Small intestine (tissue), 7 donors: ENCODE measurements at regions not wholly inside any gene's neighbourhood (a gene's known extent, or its start where the extent isn't known, plus 50 kb on each side); places are given as distances from the start of the nearest gene placed in this dataset.
"Not testable (repeated sequence)": the region's sequence is repeated elsewhere in the genome, so short reads cannot be mapped to it uniquely, and the experiment has no call there.

Experiments used
- DNase-seq, 2 donors: peaks; one replicate each; pipeline versions ENCODE4 v3.0.0 to v3.0.0-alpha.2; 2013
- FAIRE-seq: peaks from 2 replicates; lab custom pipeline; 2012; peaks lifted over from hg19 to GRCh38; lab: Jason Lieb, UNC
- H3K27ac ChIP-seq, 3 donors: one replicate each; pipeline ENCODE4 v1.5.1; 2013; ENCODE audit warnings: low read length in 2 of 3, mild to moderate bottlenecking in 2 of 3, control low read depth in 1 of 3, inconsistent platforms in 1 of 3, low read depth in 1 of 3, moderate library complexity in 1 of 3
- H3K27me3 ChIP-seq, 3 donors: one replicate each; pipeline ENCODE4 v1.6.1; 2013; ENCODE audit warnings: low read length in 3 of 3, inconsistent platforms in 1 of 3; ENCODE audit not compliant: control insufficient read depth in 3 of 3, insufficient read depth in 3 of 3
- H3K36me3 ChIP-seq, 3 donors: one replicate each; pipeline ENCODE4 v1.6.1; 2013; ENCODE audit warnings: low read length in 3 of 3, inconsistent platforms in 1 of 3, low read depth in 1 of 3, mild to moderate bottlenecking in 1 of 3, moderate library complexity in 1 of 3; ENCODE audit not compliant: control insufficient read depth in 3 of 3, insufficient read depth in 2 of 3
- H3K4me1 ChIP-seq, 3 donors: one replicate each; pipeline ENCODE4 v1.6.1; 2013; ENCODE audit warnings: low read length in 2 of 3, inconsistent platforms in 1 of 3, low read depth in 1 of 3, mild to moderate bottlenecking in 1 of 3, moderate library complexity in 1 of 3; ENCODE audit not compliant: control insufficient read depth in 3 of 3, insufficient read depth in 2 of 3
- H3K4me3 ChIP-seq, 3 donors: one replicate each; pipeline ENCODE4 v1.5.1; 2013; ENCODE audit warnings: low read length in 3 of 3, control low read depth in 1 of 3, inconsistent platforms in 1 of 3, low read depth in 1 of 3, mild to moderate bottlenecking in 1 of 3, moderate library complexity in 1 of 3
- H3K9me3 ChIP-seq, 2 donors: one replicate each; pipeline ENCODE4 v1.6.1; 2013; ENCODE audit warnings: low read depth in 1 of 2, low read length in 1 of 2; ENCODE audit not compliant: control insufficient read depth in 2 of 2, insufficient read depth in 1 of 2
- WGBS, 3 donors: extraction: QIAGEN DNeasy Blood & Tissue Kit; methylation state at CpG; one replicate each; pipeline ENCODE4 v1.1.7; 2013; 5-methylcytosine and 5-hydroxymethylcytosine counted together
- donor health status: healthy with polysubstance abuse.
- donor health status: control.
- donor health status: control.
- donor health status: Bipolar disorder and iron deficiency.
- donor health status: healthy.

DNA sequence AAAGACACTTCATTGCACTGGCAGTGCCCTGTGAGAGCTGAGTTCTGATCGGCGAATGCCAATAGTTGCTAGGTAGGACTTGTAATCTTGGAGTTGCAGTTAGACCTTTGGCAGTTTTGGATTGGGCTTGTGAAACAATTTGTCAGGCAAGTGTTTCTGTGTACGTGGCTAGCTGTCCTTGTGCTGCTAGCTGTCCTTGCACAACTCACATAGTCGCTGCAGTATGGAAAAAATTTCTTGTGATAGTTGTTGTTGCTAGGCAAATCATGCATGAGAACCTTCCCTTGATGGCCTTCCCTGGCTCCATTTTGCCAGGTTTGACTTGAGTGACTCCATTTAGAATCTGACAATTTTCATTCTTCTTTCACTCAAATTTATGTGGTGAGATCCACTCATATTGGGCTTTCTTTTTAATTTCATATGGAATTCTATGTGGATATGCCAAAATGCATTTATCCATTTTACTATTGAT lies 140.7 kb downstream of the APIP start:
- H3K27me3 ChIP-seq, result no peaks in the 10 kb centered on the region
- H3K36me3 ChIP-seq, result no peaks in the 10 kb centered on the region
- FAIRE-seq (no peak), DNase-seq (no peak)
- no peak overlapping the region for H3K4me3 ChIP-seq
- WGBS, 3 donors, result 82 to 85% (median 85%) methylated on average over 4 of the region's 4 CpGs
- no peaks in the 10 kb centered on the region for H3K4me1 ChIP-seq
- peaks cover 0 to under 1% of the 10 kb centered on the region in 2 donors for H3K9me3 ChIP-seq
- no peak overlapping the region for H3K27ac ChIP-seq

DNA sequence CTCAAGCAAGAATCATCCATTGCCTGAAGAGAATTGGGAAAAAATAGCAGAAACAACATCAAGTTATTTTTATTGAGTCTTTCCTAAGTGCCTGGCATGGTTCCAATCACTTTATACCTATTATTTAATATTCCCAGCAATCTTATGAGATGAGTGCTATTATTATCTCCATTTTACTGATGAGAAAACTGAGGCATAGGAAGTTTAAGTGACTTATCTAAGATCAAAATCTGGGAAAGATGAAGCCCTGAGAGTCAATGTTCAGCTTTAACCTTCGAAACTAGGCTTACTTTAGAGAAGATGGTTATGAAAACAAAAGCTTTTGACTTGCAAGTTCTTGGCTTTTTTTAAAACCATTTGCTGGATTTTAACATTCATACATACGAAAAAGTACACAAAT lies 141.6 kb downstream of the APIP start:
- DNase-seq (no peak), FAIRE-seq (no peak)
- Histone ChIP-seq H3K9me3 (peaks cover 0 to 6% of the 10 kb centered on the region in 2 donors), H3K27ac (no peak overlapping the region), H3K27me3 (peaks cover 0 to 5% (median 0%) of the 10 kb centered on the region in 3 donors), H3K4me3 (no peak overlapping the region), H3K36me3 (no peaks in the 10 kb centered on the region), H3K4me1 (no peaks in the 10 kb centered on the region)
- WGBS, 3 donors, result 60 to 74% (median 65%) methylated on average over 2 of the region's 2 CpGs

DNA sequence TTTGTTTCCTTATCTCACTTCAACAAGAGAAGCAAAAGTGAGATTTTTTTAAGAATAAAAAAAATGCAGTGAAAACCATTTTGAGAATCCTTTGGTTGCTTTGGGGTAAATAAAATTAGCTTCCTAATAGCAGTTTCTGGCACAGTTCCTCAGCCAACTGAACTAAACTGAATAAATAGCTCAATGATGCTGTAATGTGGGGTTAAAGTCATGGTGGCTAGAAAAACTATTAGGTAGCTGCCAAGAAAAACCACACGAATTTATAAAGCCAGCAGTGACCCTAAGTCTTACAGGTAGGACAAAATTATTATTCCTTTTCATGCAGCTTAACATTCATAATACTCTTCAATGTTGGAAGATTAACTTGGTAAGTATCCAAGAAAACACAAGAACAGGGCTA lies 142.4 kb downstream of the APIP start:
- 11 to 25% (median 11%) methylated on average over 1 of the region's 1 CpG for WGBS, 3 donors
- FAIRE-seq, result no peak

DNA sequence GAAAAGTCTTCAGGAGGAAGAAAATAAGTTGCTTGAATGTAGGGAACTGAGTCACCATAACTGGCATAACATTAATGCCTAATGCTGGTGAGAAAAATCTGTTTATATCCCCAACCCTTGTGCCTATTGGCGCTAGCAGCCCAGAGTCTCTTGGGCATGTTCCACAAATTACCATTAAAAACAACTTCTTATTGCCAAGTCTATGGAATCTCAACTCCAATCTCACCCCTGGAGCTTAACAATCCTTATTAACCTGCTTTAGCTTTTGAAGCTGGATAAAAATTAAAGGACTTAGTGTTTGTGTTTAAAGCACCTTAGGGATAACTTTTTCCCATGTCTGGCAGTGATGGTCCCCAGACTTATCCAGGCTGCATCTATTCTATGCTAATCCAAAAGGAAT lies 143.0 kb downstream of the APIP start:
- H3K4me1 ChIP-seq, result no peaks in the 10 kb centered on the region
- H3K27me3 ChIP-seq, result peaks cover 0 to 8% (median 0%) of the 10 kb centered on the region in 3 donors
- H3K4me3 ChIP-seq, result no peak overlapping the region
- WGBS, 3 donors, result 0 to 100% (median 40%) methylated on average over 1 of the region's 1 CpG
- no peaks in the 10 kb centered on the region for H3K36me3 ChIP-seq
- FAIRE-seq (no peak), DNase-seq (no peak)
- H3K27ac ChIP-seq, result no peak overlapping the region
- peaks cover 0 to 10% of the 10 kb centered on the region in 2 donors for H3K9me3 ChIP-seq

More for the DNA sequence above, 142.4 kb downstream of the APIP start:
- Histone ChIP-seq H3K27me3 (peaks cover 0 to 8% (median 0%) of the 10 kb centered on the region in 3 donors), H3K27ac (no peak overlapping the region), H3K4me1 (no peaks in the 10 kb centered on the region), H3K36me3 (no peaks in the 10 kb centered on the region), H3K4me3 (no peak overlapping the region), H3K9me3 (peaks cover 0 to 10% of the 10 kb centered on the region in 2 donors)
- DNase-seq, result no peak

DNA sequence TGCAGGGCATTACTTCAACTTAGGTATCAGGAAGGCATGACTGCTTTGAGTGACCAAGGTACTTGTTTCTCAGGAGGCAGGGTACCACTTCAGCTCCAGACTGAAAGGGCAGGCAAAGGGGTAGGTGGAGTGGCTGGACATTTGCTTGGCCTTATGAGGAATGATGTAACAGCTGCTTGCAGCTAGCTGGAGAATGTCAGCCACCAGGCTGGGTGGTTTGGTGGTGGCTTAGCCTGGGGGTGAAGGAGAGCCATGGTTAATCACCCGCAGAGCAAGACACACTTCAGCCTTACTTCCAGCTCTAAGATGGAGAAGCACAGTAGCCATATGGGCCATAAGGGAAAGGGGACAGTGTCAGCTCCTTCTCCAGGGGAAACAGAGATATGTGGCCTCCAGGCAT lies 146.1 kb downstream of the APIP start:
- H3K36me3 ChIP-seq, result no peaks in the 10 kb centered on the region
- H3K27me3 ChIP-seq, result peaks cover 0 to 8% (median 0%) of the 10 kb centered on the region in 3 donors
- no peaks in the 10 kb centered on the region for H3K4me1 ChIP-seq
- no peak for FAIRE-seq
- H3K4me3 ChIP-seq, result no peak overlapping the region
- DNase-seq, result no peak
- 93 to 100% (median 94%) methylated on average over 1 of the region's 1 CpG for WGBS, 3 donors
- peaks cover 0 to 10% of the 10 kb centered on the region in 2 donors for H3K9me3 ChIP-seq
- H3K27ac ChIP-seq, result no peak overlapping the region

DNA sequence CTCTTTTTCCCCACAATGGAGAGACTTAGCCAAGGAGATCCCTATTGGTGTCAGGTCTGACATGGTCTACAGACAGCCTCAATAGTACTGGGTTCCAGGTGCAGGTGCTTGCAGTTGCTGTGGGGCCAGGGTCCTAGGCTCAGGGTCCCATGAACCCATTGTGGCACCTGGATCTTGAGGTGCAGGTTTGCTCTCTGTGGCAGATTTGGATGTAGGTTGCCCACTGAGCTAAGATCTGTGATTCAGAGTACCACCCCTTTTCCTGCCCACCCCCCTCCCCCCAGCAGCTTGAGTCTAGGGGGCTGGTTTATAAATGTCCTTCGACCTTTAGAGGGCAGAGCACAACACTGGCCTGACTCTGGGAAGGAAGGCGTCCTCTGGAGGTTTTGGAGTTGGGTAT lies 147.0 kb downstream of the APIP start:
- H3K27me3 ChIP-seq, result peaks cover 0 to 8% (median 0%) of the 10 kb centered on the region in 3 donors
- FAIRE-seq (no peak), DNase-seq (no peak)
- no peak overlapping the region for H3K27ac ChIP-seq
- H3K9me3 ChIP-seq, result peaks cover 0 to 10% of the 10 kb centered on the region in 2 donors
- 62 to 80% (median 80%) methylated on average over 2 of the region's 2 CpGs for WGBS, 3 donors
- H3K4me3 ChIP-seq, result no peak overlapping the region
- H3K4me1 ChIP-seq, result no peaks in the 10 kb centered on the region
- H3K36me3 ChIP-seq, result no peaks in the 10 kb centered on the region

DNA sequence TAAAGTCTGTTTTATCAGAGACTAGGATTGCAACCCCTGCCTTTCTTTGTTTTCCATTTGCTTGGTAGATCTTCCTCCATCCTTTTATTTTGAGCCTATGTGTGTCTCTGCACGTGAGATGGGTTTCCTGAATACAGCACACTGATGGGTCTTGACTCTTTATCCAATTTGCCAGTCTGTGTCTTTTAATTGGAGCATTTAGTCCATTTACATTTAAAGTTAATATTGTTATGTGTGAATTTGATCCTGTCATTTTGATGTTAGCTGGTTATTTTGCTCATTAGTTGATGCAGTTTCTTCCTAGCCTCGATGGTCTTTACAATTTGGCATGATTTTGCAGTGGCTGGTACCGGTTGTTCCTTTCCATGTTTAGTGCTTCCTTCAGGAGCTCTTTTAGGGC lies 141.7 kb downstream of the EHF start:
- no CpG with 5 or more reads among the region's 3 CpGs for WGBS, 3 donors
- not testable (repeated sequence) for H3K9me3 ChIP-seq, FAIRE-seq, H3K27me3 ChIP-seq, DNase-seq, H3K4me3 ChIP-seq, H3K36me3 ChIP-seq, H3K4me1 ChIP-seq, H3K27ac ChIP-seq

DNA sequence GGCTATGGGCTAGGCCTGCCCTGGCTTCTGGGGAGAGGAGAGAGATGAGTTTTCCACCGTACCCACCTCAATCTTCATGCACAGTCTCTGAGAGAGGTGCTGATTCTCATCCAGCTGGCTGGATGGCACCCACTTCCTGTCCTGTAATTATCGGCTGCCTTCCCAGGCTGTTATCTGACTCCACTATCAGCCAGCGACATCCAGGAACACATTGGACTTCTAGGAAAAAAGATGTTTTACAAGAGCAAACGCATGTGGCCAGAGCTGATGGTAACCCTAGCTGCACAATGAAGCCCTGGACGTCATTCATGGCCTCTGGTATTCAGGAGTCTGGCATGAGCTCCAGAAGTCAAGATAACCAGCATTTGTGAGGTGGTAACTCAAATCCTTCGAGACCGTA lies 137.4 kb downstream of the EHF start:
- no peak for FAIRE-seq

DNA sequence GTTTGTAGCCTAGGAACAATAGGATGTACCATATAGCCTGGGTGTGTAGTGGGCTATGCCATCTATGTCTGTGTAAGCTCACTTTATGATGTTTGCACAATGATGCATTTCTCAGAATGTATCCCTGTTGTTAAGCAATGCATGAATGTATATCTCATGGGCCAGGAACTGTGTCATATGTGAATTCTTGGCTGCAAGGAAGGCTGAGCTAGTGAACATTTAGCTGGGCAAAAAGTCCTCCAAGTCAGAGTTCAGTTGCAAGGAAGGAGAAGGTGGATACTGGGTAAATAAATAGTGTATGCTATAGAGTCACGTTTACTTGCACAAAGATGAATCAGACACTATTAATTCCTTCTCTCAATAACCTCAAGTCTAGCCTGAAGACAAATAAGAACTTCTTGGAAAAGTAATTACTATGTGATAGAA lies 136.1 kb downstream of the EHF start:
- H3K36me3 ChIP-seq, result no peaks in the 10 kb centered on the region
- H3K27me3 ChIP-seq, result no peaks in the 10 kb centered on the region
- H3K4me3 ChIP-seq, result no peak overlapping the region
- FAIRE-seq, result no peak
- peaks cover 0 to 6% (median 0%) of the 10 kb centered on the region in 3 donors for H3K4me1 ChIP-seq
- H3K9me3 ChIP-seq, result no peaks in the 10 kb centered on the region
- DNase-seq, result peak; percentile 39 to 61
- peak overlapping the region in 1 of 3 donors; percentile 53 for H3K27ac ChIP-seq
- WGBS, 3 donors, result 21 to 52% (median 48%) methylated on average over 1 of the region's 1 CpG

More for the DNA sequence above, 137.4 kb downstream of the EHF start:
- no peaks in the 10 kb centered on the region for H3K9me3 ChIP-seq
- H3K36me3 ChIP-seq, result no peaks in the 10 kb centered on the region
- H3K27me3 ChIP-seq, result no peaks in the 10 kb centered on the region
- DNase-seq, result no peak
- 67 to 72% (median 68%) methylated on average over 7 of the region's 7 CpGs for WGBS, 3 donors
- no peak overlapping the region for H3K27ac ChIP-seq
- H3K4me1 ChIP-seq, result peaks cover 0 to 6% (median 0%) of the 10 kb centered on the region in 3 donors
- no peak overlapping the region for H3K4me3 ChIP-seq
